22Rv1 (cell line): ENCODE measurements at regions not wholly inside any gene's neighbourhood (a gene's known extent, or its start where the extent isn't known, plus 50 kb on each side); places are given as distances from the start of the nearest gene placed in this dataset.

Source experiments
- ZFX ChIP-seq: fragments of 450-650 bp; IDR thresholded peaks from 2 replicates; pipeline ENCODE4 v1.6.1; 2017; ENCODE audit warnings: antibody characterized with exemption, borderline replicate concordance
- TF ChIP-seq, protein P1 (sequence below): fragments of 450-650 bp; IDR thresholded peaks from 2 replicates; pipeline ENCODE4 v1.5.1; 2017; ENCODE audit warnings: mild to moderate bottlenecking

- TF ChIP-seq, protein P1, sequence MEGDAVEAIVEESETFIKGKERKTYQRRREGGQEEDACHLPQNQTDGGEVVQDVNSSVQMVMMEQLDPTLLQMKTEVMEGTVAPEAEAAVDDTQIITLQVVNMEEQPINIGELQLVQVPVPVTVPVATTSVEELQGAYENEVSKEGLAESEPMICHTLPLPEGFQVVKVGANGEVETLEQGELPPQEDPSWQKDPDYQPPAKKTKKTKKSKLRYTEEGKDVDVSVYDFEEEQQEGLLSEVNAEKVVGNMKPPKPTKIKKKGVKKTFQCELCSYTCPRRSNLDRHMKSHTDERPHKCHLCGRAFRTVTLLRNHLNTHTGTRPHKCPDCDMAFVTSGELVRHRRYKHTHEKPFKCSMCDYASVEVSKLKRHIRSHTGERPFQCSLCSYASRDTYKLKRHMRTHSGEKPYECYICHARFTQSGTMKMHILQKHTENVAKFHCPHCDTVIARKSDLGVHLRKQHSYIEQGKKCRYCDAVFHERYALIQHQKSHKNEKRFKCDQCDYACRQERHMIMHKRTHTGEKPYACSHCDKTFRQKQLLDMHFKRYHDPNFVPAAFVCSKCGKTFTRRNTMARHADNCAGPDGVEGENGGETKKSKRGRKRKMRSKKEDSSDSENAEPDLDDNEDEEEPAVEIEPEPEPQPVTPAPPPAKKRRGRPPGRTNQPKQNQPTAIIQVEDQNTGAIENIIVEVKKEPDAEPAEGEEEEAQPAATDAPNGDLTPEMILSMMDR = no peak
- TF ChIP-seq ZFX = no peak
Measured at GRCh38 chr13:44735806-44736205, 159.7 kb upstream of the TSC22D1 start.
